Neural cell (in vitro differentiated cells): ENCODE measurements at regions not wholly inside any gene's neighbourhood (a gene's known extent, or its start where the extent isn't known, plus 50 kb on each side); places are given as distances from the start of the nearest gene placed in this dataset.

Experiments used
- H2AFZ ChIP-seq: fragments of 200-600, 300-800 bp; sonication (generic), shearing (Covaris generic); 2 replicates; pipeline ENCODE4 v1.6.0; 2014; ENCODE audit warnings: low read depth, mild to moderate bottlenecking, antibody characterized with exemption, low read length, moderate library complexity
- H3F3A ChIP-seq: fragments of 200-600 bp; shearing (Covaris generic); 2 replicates; pipeline ENCODE4 v1.6.1; 2016; ENCODE audit warnings: mild to moderate bottlenecking, moderate library complexity, mixed read lengths, antibody characterized with exemption, low read length; ENCODE audit not compliant: insufficient read depth, poor library complexity, severe bottlenecking
- H3K27ac ChIP-seq: fragments of 200-600, 300-800 bp; sonication (generic), shearing (Covaris generic); 2 replicates; pipeline ENCODE4 v1.5.1; 2014; ENCODE audit warnings: mild to moderate bottlenecking, low read length, moderate library complexity
- H3K27me3 ChIP-seq: fragments of 300-800, 200-600 bp; sonication (generic), shearing (Covaris generic); 2 replicates; pipeline ENCODE4 v1.6.0; 2014; ENCODE audit warnings: mild to moderate bottlenecking, low read depth, low read length, moderate library complexity; ENCODE audit not compliant: insufficient read depth
- H3K36me3 ChIP-seq: fragments of 300-800, 200-600 bp; sonication (generic), shearing (Covaris generic); 2 replicates; pipeline ENCODE4 v1.5.1; 2014; ENCODE audit warnings: mild to moderate bottlenecking, antibody characterized with exemption, low read length, moderate library complexity; ENCODE audit not compliant: insufficient read depth
- H3K4me2 ChIP-seq: fragments of 300-800, 200-600 bp; sonication (generic), shearing (Covaris generic); 2 replicates; pipeline ENCODE4 v1.6.0; 2014; ENCODE audit warnings: mild to moderate bottlenecking, low read length
- H3K4me3 ChIP-seq: fragments of 300-800, 200-600 bp; sonication (generic), shearing (Covaris generic); 2 replicates; pipeline ENCODE4 v1.5.1; 2014; ENCODE audit warnings: mild to moderate bottlenecking, low read length, moderate library complexity
- H3K79me2 ChIP-seq: fragments of 200-600 bp; shearing (Covaris generic); replicated peaks from 2 replicates; pipeline ENCODE4 v1.6.0; 2014; ENCODE audit warnings: mild to moderate bottlenecking, low read length, moderate library complexity; ENCODE audit not compliant: insufficient read depth
- H3K9ac ChIP-seq: fragments of 300-800, 200-600 bp; sonication (generic), shearing (Covaris generic); 2 replicates; pipeline ENCODE4 v1.6.1; 2016; ENCODE audit warnings: mild to moderate bottlenecking, low read length, mixed read lengths
- H3K9me2 ChIP-seq: fragments of 200-600 bp; shearing (Covaris generic); 2 replicates; pipeline ENCODE4 v1.6.1; 2016; ENCODE audit warnings: mild to moderate bottlenecking, low read length, mixed read lengths; ENCODE audit not compliant: insufficient read depth
- H3K9me3 ChIP-seq: fragments of 200-600, 300-800 bp; sonication (generic), shearing (Covaris generic); 2 replicates; pipeline ENCODE4 v1.6.1; 2016; ENCODE audit warnings: mild to moderate bottlenecking, mixed run types, low read length, moderate library complexity, mixed read lengths
- H4K20me1 ChIP-seq: fragments of 200-600 bp; shearing (Covaris generic); 2 replicates; pipeline ENCODE4 v1.6.1; 2016; ENCODE audit warnings: mild to moderate bottlenecking, mixed run types; ENCODE audit not compliant: insufficient read depth
- EP300 ChIP-seq: fragments of 450-650 bp; conservative IDR thresholded peaks from 2 replicates; pipeline ENCODE4 v1.6.1; 2014; ENCODE audit warnings: antibody characterized with exemption, mild to moderate bottlenecking, moderate library complexity; ENCODE audit not compliant: poor library complexity, severe bottlenecking
- EZH2 ChIP-seq: fragments of 200-600, 300-800 bp; shearing (Covaris generic), sonication (generic); IDR thresholded peaks from 2 replicates; pipeline ENCODE4 v1.6.1; 2014; ENCODE audit warnings: antibody characterized with exemption, low read length, borderline replicate concordance, mild to moderate bottlenecking; ENCODE audit not compliant: insufficient read depth, poor library complexity, severe bottlenecking
- MXI1 ChIP-seq: fragments of 450-650 bp; conservative IDR thresholded peaks from 2 replicates; pipeline ENCODE4 v1.6.1; 2014; ENCODE audit warnings: antibody characterized with exemption, mild to moderate bottlenecking; ENCODE audit not compliant: poor library complexity, severe bottlenecking
- POLR2AphosphoS5 ChIP-seq: IDR thresholded peaks from 2 replicates; pipeline ENCODE4 v1.6.1; 2012
- RAD21 ChIP-seq: fragments of 450-650 bp; conservative IDR thresholded peaks from 2 replicates; pipeline ENCODE4 v1.6.1; 2014; ENCODE audit warnings: antibody characterized with exemption, mild to moderate bottlenecking, moderate library complexity
- REST ChIP-seq: IDR thresholded peaks from 2 replicates; pipeline ENCODE4 v1.6.1; 2012; ENCODE audit warnings: borderline replicate concordance
- SMC3 ChIP-seq: fragments of 450-650 bp; conservative IDR thresholded peaks from 2 replicates; pipeline ENCODE4 v1.6.1; 2014; ENCODE audit warnings: antibody characterized with exemption, mild to moderate bottlenecking, moderate library complexity; ENCODE audit not compliant: poor library complexity
- TAF1 ChIP-seq: IDR thresholded peaks from 2 replicates; pipeline ENCODE4 v1.6.1; 2012; ENCODE audit warnings: low read depth
- TF ChIP-seq, protein P1 (sequence below): fragments of 450-650 bp; IDR thresholded peaks from 2 replicates; pipeline ENCODE4 v1.5.1; 2014; ENCODE audit warnings: antibody characterized with exemption, mild to moderate bottlenecking, moderate library complexity; ENCODE audit not compliant: poor library complexity, severe bottlenecking

GRCh38 chr7:46411236-46411635, 490.2 kb upstream of the IGFBP3 start:
- Histone ChIP-seq H3K36me3 (no peaks in the 10 kb centered on the region), H3K27ac (no peak overlapping the region), H3K79me2 (no peaks in the 10 kb centered on the region), H4K20me1 (no peaks in the 10 kb centered on the region), H2AFZ (no peak overlapping the region), H3K4me3 (no peak overlapping the region), H3K4me2 (no peak overlapping the region), H3K9me2 (no peaks in the 10 kb centered on the region), H3K9ac (no peak overlapping the region), H3F3A (no peaks in the 10 kb centered on the region), H3K27me3 (no peaks in the 10 kb centered on the region), H3K9me3 (no peaks in the 10 kb centered on the region)
- TF ChIP-seq, protein P1, sequence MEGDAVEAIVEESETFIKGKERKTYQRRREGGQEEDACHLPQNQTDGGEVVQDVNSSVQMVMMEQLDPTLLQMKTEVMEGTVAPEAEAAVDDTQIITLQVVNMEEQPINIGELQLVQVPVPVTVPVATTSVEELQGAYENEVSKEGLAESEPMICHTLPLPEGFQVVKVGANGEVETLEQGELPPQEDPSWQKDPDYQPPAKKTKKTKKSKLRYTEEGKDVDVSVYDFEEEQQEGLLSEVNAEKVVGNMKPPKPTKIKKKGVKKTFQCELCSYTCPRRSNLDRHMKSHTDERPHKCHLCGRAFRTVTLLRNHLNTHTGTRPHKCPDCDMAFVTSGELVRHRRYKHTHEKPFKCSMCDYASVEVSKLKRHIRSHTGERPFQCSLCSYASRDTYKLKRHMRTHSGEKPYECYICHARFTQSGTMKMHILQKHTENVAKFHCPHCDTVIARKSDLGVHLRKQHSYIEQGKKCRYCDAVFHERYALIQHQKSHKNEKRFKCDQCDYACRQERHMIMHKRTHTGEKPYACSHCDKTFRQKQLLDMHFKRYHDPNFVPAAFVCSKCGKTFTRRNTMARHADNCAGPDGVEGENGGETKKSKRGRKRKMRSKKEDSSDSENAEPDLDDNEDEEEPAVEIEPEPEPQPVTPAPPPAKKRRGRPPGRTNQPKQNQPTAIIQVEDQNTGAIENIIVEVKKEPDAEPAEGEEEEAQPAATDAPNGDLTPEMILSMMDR, result no peak
- no peak for TF ChIP-seq REST
- no peak for TF ChIP-seq EZH2
- TF ChIP-seq MXI1, result no peak
- no peak for TF ChIP-seq EP300
- no peak for TF ChIP-seq SMC3
- TF ChIP-seq TAF1, result no peak
- no peak for TF ChIP-seq POLR2AphosphoS5
- no peak for TF ChIP-seq RAD21

DNA sequence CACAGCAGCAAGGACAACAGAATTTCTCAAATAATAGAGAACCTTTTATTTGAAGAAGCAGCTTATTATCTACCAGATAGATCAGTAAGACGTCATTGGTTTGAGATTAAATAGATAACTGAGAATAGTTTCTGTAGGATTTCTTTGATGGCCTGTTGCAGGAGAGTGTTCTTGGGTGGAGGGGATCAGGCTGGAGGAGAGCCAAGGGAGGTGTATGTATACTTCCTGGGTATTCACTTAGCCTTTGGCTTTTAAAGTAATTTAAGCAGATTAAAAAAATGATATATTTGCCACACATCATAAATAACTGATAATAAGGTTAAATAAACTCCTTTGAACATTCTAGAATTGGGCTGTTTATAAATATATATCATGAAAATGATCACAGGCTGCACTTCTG, 486.1 kb upstream of the IGFBP3 start:
- H3K36me3 ChIP-seq, result no peaks in the 10 kb centered on the region
- no peaks in the 10 kb centered on the region for H3F3A ChIP-seq
- no peak for TF ChIP-seq MXI1
- TF ChIP-seq EP300, result no peak
- no peak for TF ChIP-seq RAD21
- TF ChIP-seq REST, result no peak
- no peak for TF ChIP-seq SMC3
- TF ChIP-seq, protein P1, result no peak
- no peak for TF ChIP-seq TAF1
- no peak for TF ChIP-seq POLR2AphosphoS5
- TF ChIP-seq EZH2, result no peak
- H3K9me3 ChIP-seq, result no peaks in the 10 kb centered on the region
- H2AFZ ChIP-seq, result no peak overlapping the region
- H3K9me2 ChIP-seq, result no peaks in the 10 kb centered on the region
- H3K79me2 ChIP-seq, result no peaks in the 10 kb centered on the region
- no peak overlapping the region for H3K27ac ChIP-seq
- no peaks in the 10 kb centered on the region for H3K27me3 ChIP-seq
- H3K9ac ChIP-seq, result no peak overlapping the region
- H3K4me2 ChIP-seq, result no peak overlapping the region
- H3K4me3 ChIP-seq, result no peak overlapping the region
- H4K20me1 ChIP-seq, result no peaks in the 10 kb centered on the region
